ENCODE measurements at regions not wholly inside any gene's neighbourhood (a gene's known extent, or its start where the extent isn't known, plus 50 kb on each side); places are given as distances from the start of the nearest gene placed in this dataset.

DNA sequence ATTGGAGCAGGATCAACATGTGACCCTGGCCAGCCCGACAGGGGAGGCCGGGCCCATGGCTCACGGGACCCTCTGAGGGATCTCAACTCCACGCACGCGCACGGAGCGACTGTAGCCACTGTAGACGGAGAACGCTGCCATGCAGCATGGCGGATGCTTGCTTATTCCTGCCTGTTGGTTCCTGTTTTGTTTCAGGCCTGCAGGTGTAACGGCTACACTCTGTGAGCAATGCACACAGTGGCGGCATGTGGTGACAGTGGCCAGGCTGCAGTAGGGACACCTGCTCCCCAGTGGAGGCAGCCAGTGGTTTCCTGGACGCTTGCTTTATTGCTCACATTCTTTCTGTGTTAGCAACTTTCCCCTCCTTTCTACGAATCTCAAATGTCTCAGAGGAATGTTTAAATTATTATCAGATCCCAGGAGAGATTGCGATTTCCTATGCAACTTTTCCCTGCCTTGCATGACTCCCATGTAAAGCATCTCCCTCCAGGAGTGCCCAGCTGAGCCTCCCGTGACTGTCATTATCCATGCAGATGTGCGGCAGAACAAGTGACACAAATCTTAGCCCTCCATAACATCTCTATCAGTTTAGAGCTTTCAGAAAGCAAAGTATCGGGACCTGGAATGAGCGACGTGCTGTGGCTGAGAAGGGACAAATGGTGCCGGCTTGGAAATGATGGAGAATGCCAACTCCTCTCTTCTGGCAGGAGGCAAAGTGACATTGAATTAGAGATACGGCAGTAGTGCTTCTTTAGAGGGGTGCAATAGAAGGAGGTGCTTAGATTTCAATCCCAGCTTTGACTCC lies 209.7 kb downstream of the ASB1 start:
- TF ChIP-seq, protein P1, sequence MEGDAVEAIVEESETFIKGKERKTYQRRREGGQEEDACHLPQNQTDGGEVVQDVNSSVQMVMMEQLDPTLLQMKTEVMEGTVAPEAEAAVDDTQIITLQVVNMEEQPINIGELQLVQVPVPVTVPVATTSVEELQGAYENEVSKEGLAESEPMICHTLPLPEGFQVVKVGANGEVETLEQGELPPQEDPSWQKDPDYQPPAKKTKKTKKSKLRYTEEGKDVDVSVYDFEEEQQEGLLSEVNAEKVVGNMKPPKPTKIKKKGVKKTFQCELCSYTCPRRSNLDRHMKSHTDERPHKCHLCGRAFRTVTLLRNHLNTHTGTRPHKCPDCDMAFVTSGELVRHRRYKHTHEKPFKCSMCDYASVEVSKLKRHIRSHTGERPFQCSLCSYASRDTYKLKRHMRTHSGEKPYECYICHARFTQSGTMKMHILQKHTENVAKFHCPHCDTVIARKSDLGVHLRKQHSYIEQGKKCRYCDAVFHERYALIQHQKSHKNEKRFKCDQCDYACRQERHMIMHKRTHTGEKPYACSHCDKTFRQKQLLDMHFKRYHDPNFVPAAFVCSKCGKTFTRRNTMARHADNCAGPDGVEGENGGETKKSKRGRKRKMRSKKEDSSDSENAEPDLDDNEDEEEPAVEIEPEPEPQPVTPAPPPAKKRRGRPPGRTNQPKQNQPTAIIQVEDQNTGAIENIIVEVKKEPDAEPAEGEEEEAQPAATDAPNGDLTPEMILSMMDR (conservative IDR thresholded peaks at IDR 0.05 in 1 of 2, IDR thresholded peaks at IDR 0.05 in 1 of 2; ENCODE audit: extremely low read depth in 1 of 2, insufficient read depth in 1 of 2, low read depth in 1 of 2, low read length in 2 of 2): no peak
- no peak for TF ChIP-seq EZH2 (IDR thresholded peaks at IDR 0.05; ENCODE audit: borderline replicate concordance, low read length)
